NCI-H82 (cell line): ENCODE measurements at regions not wholly inside any gene's neighbourhood (a gene's known extent, or its start where the extent isn't known, plus 50 kb on each side); places are given as distances from the start of the nearest gene placed in this dataset.

ENCODE experiments used
- DNase-seq: peaks from one replicate; lab custom pipeline; 2025; lab: John Stamatoyannopoulos, UW

- no peak for DNase-seq
These were observed 117.2 kb downstream of the BANF2 start for GRCh38 chr20:17816804-17817587.

- no peak for DNase-seq
These were observed 111.8 kb downstream of the BANF2 start for GRCh38 chr20:17811628-17811965.

- DNase-seq: no peak
These were observed 111.3 kb downstream of the BANF2 start for GRCh38 chr20:17810847-17811627.

- DNase-seq: no peak
These were observed 110.4 kb downstream of the BANF2 start for GRCh38 chr20:17810062-17810631.

- no peak for DNase-seq
These were observed 109.7 kb downstream of the BANF2 start for GRCh38 chr20:17809362-17810061.

GRCh38 chr20:17808782-17809181 is 109.0 kb downstream of the BANF2 start:
- DNase-seq: no peak

- no peak for DNase-seq
These were observed 108.6 kb downstream of the BANF2 start for GRCh38 chr20:17808357-17808756.

- DNase-seq: no peak
These were observed 107.9 kb downstream of the BANF2 start for GRCh38 chr20:17807651-17808050.

GRCh38 chr20:17806739-17807441 is 107.1 kb downstream of the BANF2 start:
- no peak for DNase-seq

- DNase-seq: no peak
These were observed 106.3 kb downstream of the BANF2 start for GRCh38 chr20:17806107-17806506.

- no peak for DNase-seq
These were observed 104.0 kb downstream of the BANF2 start for GRCh38 chr20:17803765-17804164.

- no peak for DNase-seq
These were observed 99.9 kb downstream of the BANF2 start for GRCh38 chr20:17799575-17800227.

GRCh38 chr20:17798601-17799000 is 98.8 kb downstream of the BANF2 start:
- no peak for DNase-seq

GRCh38 chr20:17797579-17797978 is 97.8 kb downstream of the BANF2 start:
- no peak for DNase-seq

GRCh38 chr20:17797161-17797560 is 97.4 kb downstream of the BANF2 start:
- DNase-seq: no peak

- DNase-seq: no peak
These were observed 96.4 kb downstream of the BANF2 start for GRCh38 chr20:17796091-17796563.

- no peak for DNase-seq
These were observed 95.8 kb downstream of the BANF2 start for GRCh38 chr20:17795501-17796071.

- no peak for DNase-seq
These were observed 95.2 kb downstream of the BANF2 start for GRCh38 chr20:17795003-17795402.

- DNase-seq: no peak
These were observed 94.6 kb downstream of the BANF2 start for GRCh38 chr20:17794400-17794799.

GRCh38 chr20:17793986-17794385 is 94.2 kb downstream of the BANF2 start:
- DNase-seq: no peak

GRCh38 chr20:17790296-17790695 is 90.5 kb downstream of the BANF2 start:
- no peak for DNase-seq
